Calu3 (cell line): ENCODE measurements at regions not wholly inside any gene's neighbourhood (a gene's known extent, or its start where the extent isn't known, plus 50 kb on each side); places are given as distances from the start of the nearest gene placed in this dataset.

Experiments
- BruUV-seq: library from RNA; stranded (reverse); fragments of 400-500 nt; replicated peaks from 2 replicates; lab custom pipeline; 2021; lab: Mats Ljungman, UMichigan
- CTCF ChIA-PET: fragments of 300-600 bp; sonication (Branson Sonifier 250); formaldehyde crosslinking; loops from one replicate; lab custom pipeline; 2022; ENCODE audit warnings: antibody characterized with exemption; lab: Charles Lee
- DNase-seq: peaks from one replicate; pipeline ENCODE4 v3.0.0; 2022
- H3K27ac Mint-ChIP-seq: one replicate; pipeline ENCODE4 v1.8.0; 2022; ENCODE audit warnings: mixed read lengths; ENCODE audit not compliant: unreplicated experiment
- H3K27me3 Mint-ChIP-seq: one replicate; pipeline ENCODE4 v1.8.0; 2022; ENCODE audit warnings: mixed read lengths; ENCODE audit not compliant: unreplicated experiment
- H3K36me3 Mint-ChIP-seq: one replicate; pipeline ENCODE4 v1.8.0; 2022; ENCODE audit warnings: mild to moderate bottlenecking, moderate library complexity, mixed read lengths; ENCODE audit not compliant: insufficient read depth, unreplicated experiment
- H3K4me1 Mint-ChIP-seq: one replicate; pipeline ENCODE4 v1.8.0; 2022; ENCODE audit warnings: mild to moderate bottlenecking, low read depth, mixed read lengths; ENCODE audit not compliant: unreplicated experiment
- H3K4me3 Mint-ChIP-seq: one replicate; pipeline ENCODE4 v1.8.0; 2022; ENCODE audit warnings: mild to moderate bottlenecking, low read depth, moderate library complexity, mixed read lengths; ENCODE audit not compliant: unreplicated experiment
- H3K9me3 Mint-ChIP-seq: one replicate; pipeline ENCODE4 v1.8.0; 2022; ENCODE audit warnings: low read depth, mixed read lengths; ENCODE audit not compliant: unreplicated experiment
- CTCF ChIP-seq: fragments of 200-600 bp; IDR thresholded peaks from one replicate; pipeline ENCODE4 v1.8.0; 2022; ENCODE audit warnings: antibody characterized with exemption; ENCODE audit not compliant: unreplicated experiment
- intact Hi-C: fragments of 100-400 bp; cut with micrococcal nuclease; formaldehyde crosslinking; loops from one replicate; pipeline ENCODE4 v1.10.0; 2022; ENCODE audit not compliant: unreplicated experiment

GRCh38 chrX:95860127-95860526, 824.5 kb upstream of the DIAPH2 start:
- no peak for TF ChIP-seq CTCF
- DNase-seq, result no peak
- no TSS peak for BruUV-seq
- H3K27me3 Mint-ChIP-seq, result no peaks in the 10 kb centered on the region
- intact Hi-C loops, result no loop called here
- no peaks in the 10 kb centered on the region for H3K4me1 Mint-ChIP-seq
- no peak overlapping the region for H3K27ac Mint-ChIP-seq
- H3K9me3 Mint-ChIP-seq, result peaks cover 7% of the 10 kb centered on the region
- CTCF ChIA-PET, result no interaction called here
- no peak overlapping the region for H3K4me3 Mint-ChIP-seq
- no peaks in the 10 kb centered on the region for H3K36me3 Mint-ChIP-seq

- Mint-ChIP-seq H3K36me3 (no peaks in the 10 kb centered on the region), H3K27me3 (no peaks in the 10 kb centered on the region), H3K9me3 (peaks cover 5% of the 10 kb centered on the region), H3K27ac (no peak overlapping the region), H3K4me3 (no peak overlapping the region), H3K4me1 (peaks cover 8% of the 10 kb centered on the region)
- CTCF ChIA-PET, result no interaction called here
- no peak for TF ChIP-seq CTCF
- no peak for DNase-seq
- BruUV-seq, result no TSS peak
- intact Hi-C loops, result no loop called here
Measured at GRCh38 chrX:95875661-95876060, 809.0 kb upstream of the DIAPH2 start.

- intact Hi-C loops, result no loop called here
- Mint-ChIP-seq H3K27me3 (no peaks in the 10 kb centered on the region), H3K9me3 (peaks cover 6% of the 10 kb centered on the region), H3K4me1 (peaks cover 8% of the 10 kb centered on the region), H3K36me3 (no peaks in the 10 kb centered on the region), H3K4me3 (no peak overlapping the region), H3K27ac (no peak overlapping the region)
- CTCF ChIA-PET, result no interaction called here
- no TSS peak for BruUV-seq
- TF ChIP-seq CTCF, result no peak
- no peak for DNase-seq
Measured at GRCh38 chrX:95878874-95879273, 805.8 kb upstream of the DIAPH2 start.

GRCh38 chrX:95884186-95884585, 800.5 kb upstream of the DIAPH2 start:
- Mint-ChIP-seq H3K27ac (no peak overlapping the region), H3K9me3 (peaks cover 2% of the 10 kb centered on the region), H3K27me3 (no peaks in the 10 kb centered on the region), H3K36me3 (no peaks in the 10 kb centered on the region), H3K4me1 (no peaks in the 10 kb centered on the region), H3K4me3 (no peak overlapping the region)
- intact Hi-C loops, result no loop called here
- no peak for DNase-seq
- no TSS peak for BruUV-seq
- CTCF ChIA-PET, result no interaction called here
- no peak for TF ChIP-seq CTCF
